GM18505 (cell line): ENCODE measurements at regions not wholly inside any gene's neighbourhood (a gene's known extent, or its start where the extent isn't known, plus 50 kb on each side); places are given as distances from the start of the nearest gene placed in this dataset.
"Not testable (repeated sequence)": the region's sequence is repeated elsewhere in the genome, so short reads cannot be mapped to it uniquely, and the experiment has no call there.

ENCODE experiments used
- ATAC-seq: cut with Tn5 transposase; IDR thresholded peaks from one replicate; pipeline ENCODE4 v1.9.1; 2021; ENCODE audit not compliant: unreplicated experiment
- POLR2A ChIP-seq: IDR thresholded peaks from 4 replicates; pipeline ENCODE4 v1.6.1; 2011; ENCODE audit warnings: borderline replicate concordance; ENCODE audit not compliant: insufficient read depth, insufficient read length; ENCODE audit errors: extremely low read depth

GRCh38 chr2:228541789-228542188, 360.3 kb upstream of the SPHKAP start:
- TF ChIP-seq POLR2A = no peak
- no peak for ATAC-seq

- TF ChIP-seq POLR2A = no peak
- no peak for ATAC-seq
Measured at GRCh38 chr2:228540976-228541375, 359.5 kb upstream of the SPHKAP start.

- no peak for TF ChIP-seq POLR2A
- ATAC-seq = no peak
Measured at GRCh38 chr2:228535396-228535795, 353.9 kb upstream of the SPHKAP start.

- ATAC-seq = no peak
- TF ChIP-seq POLR2A = no peak
Measured at GRCh38 chr2:228533156-228533555, 351.7 kb upstream of the SPHKAP start.

- no peak for TF ChIP-seq POLR2A
- no peak for ATAC-seq
Measured at GRCh38 chr2:228532233-228532632, 350.7 kb upstream of the SPHKAP start.

GRCh38 chr2:228527197-228527881, 345.9 kb upstream of the SPHKAP start:
- no peak for ATAC-seq
- TF ChIP-seq POLR2A = no peak

- no peak for TF ChIP-seq POLR2A
- no peak for ATAC-seq
Measured at GRCh38 chr2:228526687-228527086, 345.2 kb upstream of the SPHKAP start.

- TF ChIP-seq POLR2A = no peak
- ATAC-seq = no peak
Measured at GRCh38 chr2:228522977-228523376, 341.5 kb upstream of the SPHKAP start.

- no peak for TF ChIP-seq POLR2A
- ATAC-seq = no peak
Measured at GRCh38 chr2:228522276-228522675, 340.8 kb upstream of the SPHKAP start.

GRCh38 chr2:228519561-228519960, 338.1 kb upstream of the SPHKAP start:
- no peak for TF ChIP-seq POLR2A
- no peak for ATAC-seq

- TF ChIP-seq POLR2A = no peak
- ATAC-seq = no peak
Measured at GRCh38 chr2:228516019-228516418, 334.5 kb upstream of the SPHKAP start.

- not testable (repeated sequence) for ATAC-seq
Measured at GRCh38 chr2:228513480-228513879, 332.0 kb upstream of the SPHKAP start.

GRCh38 chr2:228509021-228509420, 327.5 kb upstream of the SPHKAP start:
- TF ChIP-seq POLR2A = no peak
- no peak for ATAC-seq

GRCh38 chr2:228507870-228508269, 326.4 kb upstream of the SPHKAP start:
- ATAC-seq = no peak
- TF ChIP-seq POLR2A = no peak
